HG03469 (cell line): ENCODE measurements at regions not wholly inside any gene's neighbourhood (a gene's known extent, or its start where the extent isn't known, plus 50 kb on each side); places are given as distances from the start of the nearest gene placed in this dataset.
"Not testable (repeated sequence)": the region's sequence is repeated elsewhere in the genome, so short reads cannot be mapped to it uniquely, and the experiment has no call there.

Experiments
- ATAC-seq: cut with Tn5 transposase; IDR thresholded peaks from one replicate; pipeline ENCODE4 v1.9.1; 2021; ENCODE audit warnings: mild to moderate bottlenecking, moderate library complexity, moderate number of reproducible peaks; ENCODE audit not compliant: unreplicated experiment

DNA sequence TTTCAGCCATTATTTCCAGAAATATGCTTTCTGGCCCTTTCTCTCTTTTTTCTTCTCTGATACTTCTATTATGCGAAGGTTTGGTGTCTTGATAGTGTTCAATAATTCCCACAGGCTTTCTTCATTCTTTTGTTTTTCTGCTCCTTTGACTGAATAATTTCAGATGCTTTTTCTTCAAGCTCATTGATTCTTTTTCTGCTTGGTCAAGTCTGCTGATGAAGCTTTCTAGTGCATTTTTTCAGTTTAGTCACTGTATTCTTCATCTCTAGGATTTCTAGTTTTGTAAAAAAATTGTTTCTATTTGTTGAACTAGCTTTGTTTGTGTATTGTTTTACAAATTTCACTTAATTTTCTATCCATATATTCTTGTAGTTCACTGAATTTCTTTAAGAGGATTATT lies 304.0 kb upstream of the TARS1 start:
- no peak for ATAC-seq

DNA sequence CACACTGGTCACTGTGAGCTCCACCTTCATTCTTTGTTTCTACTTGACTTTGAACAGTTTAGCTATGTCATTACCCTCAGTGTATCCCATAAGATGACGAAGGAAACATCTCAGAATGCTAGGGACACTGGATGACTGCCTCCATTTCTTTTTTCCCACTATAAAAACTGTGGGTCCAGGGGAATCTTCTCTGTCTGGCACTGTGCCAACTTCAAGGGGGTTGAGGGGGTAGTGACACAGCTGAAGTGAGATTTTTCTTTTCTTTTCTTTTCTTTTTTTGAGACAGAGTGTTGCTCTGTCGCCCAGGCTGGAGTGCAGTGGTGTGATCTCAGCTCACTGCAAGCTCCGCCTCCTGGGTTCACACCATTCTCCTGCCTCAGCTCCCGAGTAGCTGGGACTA lies 302.6 kb upstream of the TARS1 start:
- not testable (repeated sequence) for ATAC-seq

GRCh38 chr5:33143405-33144123 lies 297.2 kb upstream of the TARS1 start:
- ATAC-seq = no peak

DNA sequence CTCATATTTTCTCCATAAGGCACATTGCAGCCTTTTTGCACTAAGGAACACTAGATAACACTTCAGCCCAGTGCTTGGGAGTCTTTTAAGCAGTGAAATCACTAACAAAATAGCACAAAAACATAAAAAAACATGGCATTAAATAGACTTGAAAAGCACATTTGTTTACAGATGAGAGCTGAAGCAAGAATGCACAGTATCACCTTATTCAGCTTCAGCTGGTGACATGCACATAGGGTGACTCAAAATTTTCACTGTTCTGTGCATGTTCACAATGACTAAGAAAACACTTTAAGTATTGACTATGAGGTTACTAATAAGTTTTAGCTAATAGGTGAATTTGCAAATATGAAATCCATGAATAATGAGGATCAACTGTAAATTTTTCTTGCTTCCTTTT lies 293.9 kb upstream of the TARS1 start:
- ATAC-seq = no peak

GRCh38 chr5:33148076-33148513 lies 292.7 kb upstream of the TARS1 start:
- ATAC-seq = no peak

GRCh38 chr5:33153372-33153771 lies 287.4 kb upstream of the TARS1 start:
- no peak for ATAC-seq

- no peak for ATAC-seq
Measured at GRCh38 chr5:33153831-33154230, 286.9 kb upstream of the TARS1 start.

DNA sequence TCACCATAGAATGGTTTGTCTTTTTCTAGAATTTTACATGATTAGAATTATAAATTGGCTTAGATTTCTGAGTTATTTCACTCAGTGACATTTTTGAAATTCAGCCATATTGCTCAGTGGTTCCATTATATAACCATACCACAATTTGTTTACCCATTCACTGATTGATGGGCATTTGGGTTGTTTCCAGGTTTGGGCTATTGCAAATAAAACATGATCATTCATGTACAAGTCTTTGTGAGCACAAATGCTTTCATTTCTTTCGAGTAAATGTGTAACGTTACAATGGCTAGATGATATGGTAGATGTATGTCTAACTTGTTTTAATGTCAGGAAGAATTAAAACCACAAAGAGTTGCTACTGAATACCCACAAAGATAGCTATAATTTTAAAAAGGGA lies 279.9 kb upstream of the TARS1 start:
- no peak for ATAC-seq

GRCh38 chr5:33161421-33161820 lies 279.3 kb upstream of the TARS1 start:
- no peak for ATAC-seq

- ATAC-seq = no peak
Measured at GRCh38 chr5:33162057-33162456, 278.7 kb upstream of the TARS1 start.

GRCh38 chr5:33166522-33166921 lies 274.2 kb upstream of the TARS1 start:
- ATAC-seq = no peak

- no peak for ATAC-seq
Measured at GRCh38 chr5:33166948-33167347, 273.8 kb upstream of the TARS1 start.

GRCh38 chr5:33167541-33167940 lies 273.2 kb upstream of the TARS1 start:
- no peak for ATAC-seq

GRCh38 chr5:33170411-33170810 lies 270.4 kb upstream of the TARS1 start:
- no peak for ATAC-seq

GRCh38 chr5:33174383-33174782 lies 266.4 kb upstream of the TARS1 start:
- ATAC-seq = no peak

GRCh38 chr5:33179301-33179700 lies 261.5 kb upstream of the TARS1 start:
- no peak for ATAC-seq

DNA sequence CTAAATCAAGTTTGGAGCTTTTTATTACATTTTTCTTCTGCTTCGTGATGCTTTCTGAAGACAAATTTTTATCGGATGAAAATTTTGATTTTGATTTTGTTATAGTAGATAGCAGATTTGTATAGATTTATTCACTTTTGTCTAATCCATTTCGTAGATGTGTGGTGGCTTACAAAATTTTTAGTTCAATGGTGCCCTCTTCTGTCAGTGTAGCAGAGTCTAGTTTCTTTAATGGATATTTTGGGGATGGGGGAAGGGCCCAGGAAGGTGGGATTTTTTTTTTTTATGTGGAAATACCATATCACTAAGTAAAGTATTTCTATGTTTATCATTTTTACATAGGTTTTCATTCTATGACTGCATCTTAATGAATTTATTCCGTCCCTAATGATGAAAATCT lies 259.9 kb upstream of the TARS1 start:
- no peak for ATAC-seq

DNA sequence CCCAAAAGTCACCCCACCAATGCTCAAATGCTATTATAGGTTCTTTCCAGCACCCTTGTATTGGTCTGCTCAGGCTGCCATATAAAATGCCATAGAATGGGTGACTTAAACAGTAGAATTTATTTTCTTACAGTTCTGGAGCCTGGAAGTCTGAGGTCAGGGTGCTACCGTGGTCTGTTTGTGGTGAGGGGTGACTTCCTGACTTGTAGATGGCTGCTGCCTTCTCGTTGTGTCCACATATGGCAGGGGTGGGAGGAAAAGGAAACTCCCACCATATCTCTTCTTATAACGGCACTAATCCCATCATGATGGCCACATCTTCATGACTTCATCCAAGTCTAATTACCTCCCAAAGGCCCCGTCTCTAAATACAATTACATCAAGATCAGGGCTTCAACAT lies 257.8 kb upstream of the TARS1 start:
- no peak for ATAC-seq

GRCh38 chr5:33184367-33184766 lies 256.4 kb upstream of the TARS1 start:
- ATAC-seq = no peak

DNA sequence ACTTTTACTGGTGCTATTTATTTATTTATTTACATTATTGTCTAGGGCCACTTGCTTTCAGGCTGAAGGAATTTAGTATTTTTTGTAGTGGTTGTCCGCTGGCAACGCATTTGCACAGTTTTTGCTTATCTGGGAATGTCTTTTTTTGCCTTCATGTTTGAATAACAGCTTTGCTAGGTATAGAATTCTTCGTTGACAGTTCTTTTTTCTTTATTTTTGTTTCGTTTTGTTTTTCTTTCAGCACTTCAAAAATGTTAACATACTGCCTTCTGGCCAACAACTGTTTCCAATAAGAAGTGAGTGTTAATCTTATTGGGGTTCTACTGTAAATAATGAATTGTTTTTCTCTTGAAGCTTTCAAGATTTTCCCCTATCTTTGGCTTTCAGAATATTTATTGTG lies 252.7 kb upstream of the TARS1 start:
- ATAC-seq = no peak

DNA sequence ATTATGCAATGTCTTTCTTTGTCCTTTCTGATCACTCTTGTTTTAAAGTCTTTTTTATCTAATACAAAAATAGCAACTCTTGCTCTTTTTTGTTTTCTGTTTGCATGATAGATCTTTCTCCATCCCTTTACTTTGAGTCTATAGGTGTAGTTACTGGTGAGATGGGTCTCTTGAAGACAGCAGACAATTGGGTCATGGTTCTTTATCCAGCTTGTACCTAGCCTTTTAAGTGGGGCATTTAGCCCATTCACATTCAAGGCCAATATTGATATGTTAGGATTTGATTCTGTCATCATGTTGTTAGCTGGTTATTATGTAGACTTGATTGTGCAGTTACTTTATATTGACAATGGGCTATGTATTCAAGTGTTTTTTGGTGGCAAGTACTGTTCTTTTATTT lies 245.9 kb upstream of the TARS1 start:
- ATAC-seq = no peak

DNA sequence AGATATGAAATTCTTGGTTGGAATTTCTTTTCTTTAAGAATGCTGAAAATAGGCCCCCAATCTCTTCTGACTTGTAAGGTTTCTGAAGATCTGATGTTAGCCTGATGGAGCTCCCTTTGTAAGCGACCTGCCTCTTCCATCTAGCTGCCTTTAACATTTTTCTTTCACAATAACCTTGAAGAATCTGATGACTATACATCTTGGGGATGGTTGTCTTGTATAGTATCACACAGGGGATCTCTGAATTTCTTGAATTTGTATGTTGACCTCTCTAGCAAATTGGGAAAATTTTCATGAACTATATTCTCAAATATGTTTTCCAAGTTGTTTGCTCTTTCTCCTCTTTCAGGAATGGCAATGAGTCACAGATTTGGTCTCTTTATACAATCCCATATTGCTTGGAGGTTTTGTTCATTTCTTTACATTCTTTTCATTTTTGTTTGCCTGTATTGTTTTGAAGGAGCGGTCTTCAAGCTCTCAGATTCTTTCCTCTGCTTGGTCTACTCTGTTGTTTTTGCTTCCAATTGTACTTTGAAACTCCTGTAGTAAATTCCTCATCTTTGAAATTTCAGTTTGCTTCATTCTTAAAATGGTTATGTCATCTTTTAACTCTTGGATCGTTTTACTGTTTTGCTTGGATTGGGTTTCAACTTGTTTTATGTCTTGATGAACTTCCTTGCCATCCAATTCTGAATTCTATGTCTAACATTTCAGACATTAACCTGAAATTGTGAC lies 245.2 kb upstream of the TARS1 start:
- ATAC-seq = no peak

DNA sequence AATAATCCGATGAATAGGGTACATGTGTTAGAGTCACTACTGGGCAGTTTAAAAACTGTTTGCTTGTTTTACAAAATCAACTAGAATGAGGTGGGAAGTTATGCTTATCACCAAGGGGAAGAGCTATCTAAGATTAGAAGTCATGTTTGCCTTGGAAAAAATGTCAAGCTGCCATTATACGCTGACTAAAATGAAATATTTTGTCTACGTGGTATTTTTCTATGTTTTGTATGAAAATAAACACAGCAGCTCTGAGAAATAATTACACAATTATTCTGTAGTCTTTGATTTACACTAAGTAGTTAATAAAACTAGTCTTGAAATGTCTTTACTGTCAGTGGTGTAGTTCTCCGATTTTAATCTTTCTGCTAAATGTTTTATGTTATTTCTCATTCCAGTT lies 241.9 kb upstream of the TARS1 start:
- ATAC-seq = no peak
